Neural crest cell (in vitro differentiated cells): ENCODE measurements at regions not wholly inside any gene's neighbourhood (a gene's known extent, or its start where the extent isn't known, plus 50 kb on each side); places are given as distances from the start of the nearest gene placed in this dataset.

Experiments
- DNase-seq: peaks from one replicate; pipeline ENCODE4 v3.0.0; 2021; ENCODE audit warnings: low read depth, mixed read lengths, low spot score
- H3K27ac Mint-ChIP-seq: one replicate; pipeline ENCODE4 v1.8.0; 2021; ENCODE audit warnings: mild to moderate bottlenecking, mixed read lengths; ENCODE audit not compliant: unreplicated experiment
- H3K27me3 Mint-ChIP-seq: 2 replicates; pipeline ENCODE4 v1.8.0; 2021; ENCODE audit warnings: low read depth, mild to moderate bottlenecking, mixed read lengths
- H3K36me3 Mint-ChIP-seq: 2 replicates; pipeline ENCODE4 v1.8.0; 2021; ENCODE audit warnings: low read depth, mild to moderate bottlenecking, mixed read lengths
- H3K4me1 Mint-ChIP-seq: 2 replicates; pipeline ENCODE4 v1.8.0; 2021; ENCODE audit warnings: mixed read lengths
- H3K4me3 Mint-ChIP-seq: one replicate; pipeline ENCODE4 v1.8.0; 2021; ENCODE audit warnings: mild to moderate bottlenecking, mixed read lengths
- H3K9me3 Mint-ChIP-seq: 2 replicates; pipeline ENCODE4 v1.8.0; 2021; ENCODE audit warnings: mixed read lengths
- CTCF ChIP-seq: fragments of 200-600 bp; sonication (generic); conservative IDR thresholded peaks from 2 replicates; pipeline ENCODE4 v1.5.0; 2021; ENCODE audit warnings: antibody characterized with exemption, mild to moderate bottlenecking

GRCh38 chr4:43242606-43243005 lies 350.1 kb downstream of the GRXCR1 start:
- Mint-ChIP-seq H3K36me3 (no peaks in the 10 kb centered on the region), H3K27me3 (no peaks in the 10 kb centered on the region), H3K4me3 (no peak overlapping the region), H3K27ac (no peak overlapping the region), H3K9me3 (peaks cover 3% of the 10 kb centered on the region), H3K4me1 (no peaks in the 10 kb centered on the region)
- no peak for TF ChIP-seq CTCF
- no peak for DNase-seq

- Mint-ChIP-seq H3K9me3 (peaks cover 3% of the 10 kb centered on the region), H3K4me1 (no peaks in the 10 kb centered on the region), H3K4me3 (no peak overlapping the region), H3K27me3 (no peaks in the 10 kb centered on the region), H3K27ac (no peak overlapping the region), H3K36me3 (no peaks in the 10 kb centered on the region)
- TF ChIP-seq CTCF, result no peak
- no peak for DNase-seq
Measured at GRCh38 chr4:43243433-43244116, 351.1 kb downstream of the GRXCR1 start.

- Mint-ChIP-seq H3K4me1 (no peaks in the 10 kb centered on the region), H3K27me3 (no peaks in the 10 kb centered on the region), H3K4me3 (no peak overlapping the region), H3K27ac (no peak overlapping the region), H3K36me3 (no peaks in the 10 kb centered on the region), H3K9me3 (peaks cover 4% of the 10 kb centered on the region)
- DNase-seq, result no peak
- no peak for TF ChIP-seq CTCF
Measured at GRCh38 chr4:43244688-43245382, 352.3 kb downstream of the GRXCR1 start.

GRCh38 chr4:43251841-43252240 lies 359.3 kb downstream of the GRXCR1 start:
- no peak for TF ChIP-seq CTCF
- no peaks in the 10 kb centered on the region for H3K36me3 Mint-ChIP-seq
- H3K4me1 Mint-ChIP-seq, result no peaks in the 10 kb centered on the region
- H3K4me3 Mint-ChIP-seq, result no peak overlapping the region
- peaks cover 9% of the 10 kb centered on the region for H3K9me3 Mint-ChIP-seq
- no peaks in the 10 kb centered on the region for H3K27me3 Mint-ChIP-seq
- DNase-seq, result no peak
- no peak overlapping the region for H3K27ac Mint-ChIP-seq

- Mint-ChIP-seq H3K36me3 (no peaks in the 10 kb centered on the region), H3K4me1 (no peaks in the 10 kb centered on the region), H3K9me3 (peaks cover 9% of the 10 kb centered on the region), H3K27ac (no peak overlapping the region), H3K27me3 (no peaks in the 10 kb centered on the region), H3K4me3 (no peak overlapping the region)
- TF ChIP-seq CTCF, result no peak
- DNase-seq, result no peak
Measured at GRCh38 chr4:43253541-43253940, 361.0 kb downstream of the GRXCR1 start.
